Transverse colon (tissue), 3 donors: ENCODE measurements at regions not wholly inside any gene's neighbourhood (a gene's known extent, or its start where the extent isn't known, plus 50 kb on each side); places are given as distances from the start of the nearest gene placed in this dataset.

ENCODE experiments used
- CTCF ChIP-seq, 5 experiments: fragments of 200-600 bp in 3 of 5; fragments of 450-650 bp in 2 of 5; sonication (generic) in 3 of 5; IDR thresholded peaks; 1 replicate in 2 of 5; 2 replicates in 3 of 5; pipeline ENCODE4 v1.5.1; 2016 to 2017; ENCODE audit warnings: antibody characterized with exemption in 5 of 5, inconsistent platforms in 3 of 5, mild to moderate bottlenecking in 2 of 5, moderate library complexity in 1 of 5
- EP300 ChIP-seq: sonication (generic); formaldehyde crosslinking; IDR thresholded peaks from one replicate; pipeline ENCODE4 v1.6.1; 2017; ENCODE audit warnings: antibody characterized with exemption, low read depth

- TF ChIP-seq CTCF (IDR thresholded peaks at IDR 0.05) = no peak
- TF ChIP-seq EP300 = no peak
Measured at GRCh38 chr7:83821866-83822265, 172.9 kb upstream of the SEMA3E start.
